ENCODE measurements at regions not wholly inside any gene's neighbourhood (a gene's known extent, or its start where the extent isn't known, plus 50 kb on each side); places are given as distances from the start of the nearest gene placed in this dataset.

DNA sequence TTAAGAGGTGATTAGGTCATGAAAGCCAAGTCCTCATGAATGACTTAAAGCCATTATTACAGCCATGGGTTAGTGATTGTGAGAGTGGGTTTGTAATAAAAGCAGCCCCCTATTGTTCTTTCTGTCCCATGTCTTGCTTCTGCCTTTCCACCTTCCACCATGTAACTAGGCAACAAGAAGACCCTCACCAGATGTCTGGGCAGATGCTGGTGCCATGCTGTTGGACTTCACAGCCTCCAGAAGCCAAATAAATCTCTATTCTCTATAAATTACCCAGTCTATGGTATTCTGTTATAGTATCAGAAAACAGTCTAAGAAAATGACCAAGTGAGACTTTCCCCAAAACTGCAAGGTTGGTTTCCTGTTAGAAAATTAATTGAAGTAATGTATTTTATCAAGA, 460.3 kb upstream of the ADARB2 start:
- TF ChIP-seq POLR2A (IDR thresholded peaks at IDR 0.05) (no peak), POLR2AphosphoS5 (IDR thresholded peaks at IDR 0.05) (no peak)
